NOMO-1 treated with dmso at 0.1 percent for 144 hours (cell line): ENCODE measurements at regions not wholly inside any gene's neighbourhood (a gene's known extent, or its start where the extent isn't known, plus 50 kb on each side); places are given as distances from the start of the nearest gene placed in this dataset.
A peak's percentile ranks its signal among the peaks of the same experiment; 100 is the strongest.

ENCODE experiments used
- DNase-seq: peaks from one replicate; lab custom pipeline; 2025; ENCODE audit not compliant: unreplicated experiment; lab: John Stamatoyannopoulos, UW

DNA sequence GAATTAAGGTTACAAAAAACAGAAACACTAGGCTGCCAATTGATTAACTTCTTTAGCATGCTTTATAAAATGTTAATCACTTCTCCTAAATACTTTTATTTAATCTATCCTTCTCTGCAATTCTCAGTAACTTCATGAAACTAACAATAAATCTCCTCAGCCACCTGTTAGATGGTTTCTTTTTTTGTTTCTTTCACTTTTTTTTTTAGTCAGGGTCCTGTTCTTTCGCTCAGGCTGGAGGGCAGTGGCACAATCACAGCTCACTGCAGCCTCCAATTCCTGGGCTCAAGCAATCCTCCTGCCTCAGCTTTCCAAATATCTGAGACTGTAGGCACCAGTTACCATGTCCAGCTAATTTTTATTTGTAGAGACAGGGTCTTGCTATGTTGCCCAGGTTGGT lies 213.4 kb upstream of the STK17B start:
- no peak for DNase-seq

DNA sequence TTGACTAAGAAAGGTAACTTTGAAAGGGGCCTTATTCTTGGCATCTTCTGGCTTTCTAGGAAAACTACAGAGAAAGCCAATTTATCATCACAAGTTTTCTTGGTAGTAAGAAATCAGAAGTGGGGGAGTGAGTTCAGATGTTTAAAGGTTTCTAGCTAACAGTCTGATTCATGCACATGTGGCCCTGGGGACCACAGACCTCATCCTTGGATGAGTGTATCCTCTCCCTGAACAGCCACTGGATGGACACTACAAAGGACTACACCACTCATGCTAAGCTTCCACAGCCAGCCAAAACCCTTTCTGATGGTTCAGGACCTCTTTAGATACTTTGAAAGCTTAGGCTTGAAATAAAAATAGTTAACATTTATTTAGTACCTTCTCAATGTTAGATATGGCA lies 218.3 kb upstream of the STK17B start:
- DNase-seq: no peak

DNA sequence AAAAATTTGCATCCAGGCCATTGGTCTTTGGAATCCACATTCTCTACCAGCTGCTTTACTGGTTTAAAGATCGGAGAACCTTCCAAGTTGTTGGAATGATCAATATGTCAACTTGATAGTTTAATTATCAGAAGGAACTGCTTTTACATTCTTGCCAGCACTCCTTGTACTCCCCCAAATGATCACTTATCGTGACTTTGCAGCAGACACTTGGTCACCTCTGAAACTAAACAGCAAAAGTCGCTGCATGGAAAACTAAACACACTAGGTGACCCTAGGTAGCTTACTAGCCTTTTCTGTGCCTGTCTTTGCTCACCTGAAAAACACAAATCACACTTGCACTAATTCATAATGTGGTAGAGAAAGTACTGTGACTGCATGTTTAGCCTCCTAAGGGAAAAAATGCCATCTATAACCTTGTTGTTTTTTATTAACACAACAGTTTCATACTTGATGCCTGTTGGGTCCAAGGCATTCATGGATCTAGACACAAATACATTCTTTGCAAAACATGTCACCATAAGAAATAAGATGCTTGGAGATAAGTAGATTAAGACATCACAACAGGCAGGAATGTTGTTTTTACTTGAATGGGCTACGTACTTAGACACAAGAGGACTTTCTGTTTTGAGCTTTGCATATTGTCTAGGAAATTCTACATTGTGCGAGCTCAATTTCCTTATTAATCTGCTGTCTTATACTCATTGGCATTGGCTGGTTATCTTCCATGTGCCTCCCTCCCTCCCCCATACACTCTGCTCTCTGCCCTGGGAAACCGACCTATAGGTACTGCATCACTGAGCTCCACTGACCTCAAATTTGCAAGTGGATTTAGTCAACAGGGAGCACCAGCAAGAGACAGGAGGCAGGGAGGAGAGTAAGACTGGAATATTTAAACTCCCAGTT lies 219.1 kb upstream of the STK17B start:
- no peak for DNase-seq

GRCh38 chr2:196391149-196391479 lies 219.7 kb upstream of the STK17B start:
- DNase-seq: no peak

GRCh38 chr2:196399096-196399495 lies 227.7 kb upstream of the STK17B start:
- no peak for DNase-seq

DNA sequence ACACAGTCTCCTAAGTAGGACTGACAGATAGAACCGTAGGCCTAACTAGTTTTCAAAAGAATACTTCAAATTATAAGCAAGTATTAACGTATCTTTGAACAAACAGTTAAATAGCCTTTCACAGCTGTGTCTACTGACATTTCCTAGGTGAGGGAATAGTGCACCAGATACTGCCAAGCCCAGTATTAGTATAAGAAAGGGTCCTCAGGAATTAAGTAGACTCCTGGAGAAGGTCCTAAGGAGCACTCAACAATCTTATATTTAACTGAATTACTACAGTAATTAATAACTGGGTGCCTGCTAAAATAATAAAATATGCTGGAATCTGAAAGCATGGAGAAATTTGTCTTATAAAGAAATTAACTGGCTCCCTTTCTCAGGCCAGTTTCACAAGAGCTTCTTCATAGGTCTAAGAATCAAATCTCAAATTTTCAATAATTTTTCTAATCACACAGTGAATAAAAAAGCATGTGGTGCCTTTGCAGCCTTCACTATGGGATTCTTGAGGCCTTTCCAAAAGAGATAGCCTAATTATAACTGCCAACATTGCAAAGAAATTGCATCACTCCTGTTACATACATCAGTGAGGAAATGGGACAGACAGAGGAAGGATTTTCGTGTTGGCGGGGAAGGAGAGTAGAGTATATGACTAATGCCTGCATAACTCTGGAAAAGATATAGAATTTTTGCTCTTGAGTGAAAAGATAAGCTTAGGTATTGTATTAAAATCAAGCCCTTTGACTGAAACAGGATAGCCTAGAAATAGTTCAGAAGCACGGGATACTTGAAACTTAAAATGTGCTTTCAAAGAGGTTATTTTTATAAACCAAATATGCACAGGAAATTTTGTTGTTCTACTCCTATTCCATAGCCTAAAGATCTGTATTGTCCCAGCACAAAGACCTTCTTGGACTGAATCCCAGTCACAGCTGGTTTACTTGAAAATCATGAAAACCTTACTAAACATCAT lies 228.6 kb upstream of the STK17B start:
- DNase-seq: peak; percentile 8

DNA sequence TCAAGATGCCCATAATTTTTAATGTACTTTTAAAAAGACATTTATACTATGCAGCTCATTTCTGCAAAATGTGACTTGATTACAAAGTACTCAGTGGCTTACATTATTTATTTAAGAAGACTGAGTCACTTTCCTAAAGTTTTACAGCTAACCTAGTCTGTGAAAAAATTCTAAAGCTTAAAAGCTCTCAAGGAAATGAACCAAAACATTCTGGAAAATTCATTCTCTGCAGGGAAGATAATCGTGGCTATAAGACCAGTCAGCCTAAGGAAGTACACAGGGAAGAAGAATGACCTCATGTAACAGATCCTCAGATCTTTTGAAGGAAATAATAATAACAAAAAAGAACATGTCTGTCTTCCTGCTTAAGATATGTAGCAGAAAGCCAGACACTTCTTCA lies 232.1 kb upstream of the STK17B start:
- DNase-seq: no peak

- no peak for DNase-seq
These were observed 232.9 kb upstream of the STK17B start for GRCh38 chr2:196404276-196404675.

DNA sequence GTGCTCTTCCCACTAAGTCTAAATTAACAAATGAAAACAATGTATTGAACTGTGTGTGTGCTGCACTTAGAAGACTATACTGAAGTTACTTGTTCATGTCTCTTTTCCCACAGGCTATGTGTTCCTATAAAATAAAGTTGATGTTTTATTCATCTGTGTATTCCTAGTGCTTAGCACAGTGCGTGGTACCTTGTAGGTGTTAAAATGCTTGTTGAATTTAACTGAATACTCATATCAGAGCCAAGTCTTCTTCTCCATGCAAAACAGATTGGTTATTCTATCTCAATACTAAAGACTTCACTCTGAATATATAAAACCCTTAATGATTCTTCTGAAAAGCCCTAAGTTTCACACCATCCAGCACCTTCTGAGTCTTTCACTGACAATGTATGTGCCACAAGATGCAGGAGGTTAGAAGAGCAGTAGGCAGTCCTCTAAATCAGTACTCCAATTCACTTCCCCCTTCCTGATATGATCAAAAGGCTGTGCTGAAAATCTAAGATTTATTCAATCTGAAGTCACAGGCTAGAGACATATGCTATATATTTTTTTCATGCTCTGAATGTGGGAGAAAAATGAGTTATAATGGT lies 231.7 kb upstream of the CCDC150 start:
- no peak for DNase-seq

- no peak for DNase-seq
These were observed 230.1 kb upstream of the CCDC150 start for GRCh38 chr2:196409376-196409775.

GRCh38 chr2:196410008-196410407 lies 229.5 kb upstream of the CCDC150 start:
- no peak for DNase-seq

DNA sequence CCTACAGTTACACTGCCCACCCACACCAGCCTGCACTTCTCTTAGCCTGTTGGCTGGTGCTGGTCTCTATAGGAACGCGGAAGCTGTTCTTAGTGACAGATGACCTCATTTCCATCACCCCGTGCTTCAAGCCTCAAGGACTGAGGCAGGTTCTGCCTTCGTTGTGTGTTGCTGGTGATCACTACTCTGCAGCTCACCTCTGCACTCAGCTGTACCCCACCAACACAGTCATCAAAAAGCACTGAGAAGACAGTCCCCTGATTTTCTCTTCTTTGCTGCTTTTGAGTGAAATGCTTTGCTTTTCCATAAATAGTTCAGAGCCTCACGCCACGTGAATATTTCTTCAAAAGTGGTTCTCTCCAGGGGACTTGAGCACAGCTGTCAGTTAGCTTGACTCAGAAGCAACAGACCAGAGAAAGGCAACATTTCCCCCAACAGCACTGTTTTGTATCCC lies 225.7 kb upstream of the CCDC150 start:
- DNase-seq: no peak

- no peak for DNase-seq
These were observed 224.1 kb upstream of the CCDC150 start for GRCh38 chr2:196415384-196415783.

- no peak for DNase-seq
These were observed 219.4 kb upstream of the CCDC150 start for GRCh38 chr2:196420143-196420542.

- no peak for DNase-seq
These were observed 217.6 kb upstream of the CCDC150 start for GRCh38 chr2:196421880-196422279.

GRCh38 chr2:196422361-196422760 lies 217.2 kb upstream of the CCDC150 start:
- DNase-seq: no peak

DNA sequence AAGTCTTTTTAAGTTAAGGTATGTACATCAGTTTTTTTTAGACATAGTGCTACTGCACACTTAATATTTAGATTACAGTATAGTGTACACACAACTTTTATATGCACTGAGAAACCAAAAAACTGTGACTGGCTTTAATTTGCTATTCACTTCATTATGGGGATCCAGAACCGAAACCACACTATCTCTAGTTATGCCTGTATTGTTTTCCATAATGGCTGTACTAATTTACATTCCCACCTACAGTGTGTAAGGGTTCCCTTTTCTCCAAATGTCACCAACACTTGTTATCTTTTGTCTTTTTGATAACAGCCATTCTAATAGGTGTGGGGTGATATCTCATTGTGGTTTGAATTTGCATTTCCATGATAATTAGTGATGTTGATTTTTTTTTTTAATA lies 213.4 kb upstream of the CCDC150 start:
- DNase-seq: no peak

DNA sequence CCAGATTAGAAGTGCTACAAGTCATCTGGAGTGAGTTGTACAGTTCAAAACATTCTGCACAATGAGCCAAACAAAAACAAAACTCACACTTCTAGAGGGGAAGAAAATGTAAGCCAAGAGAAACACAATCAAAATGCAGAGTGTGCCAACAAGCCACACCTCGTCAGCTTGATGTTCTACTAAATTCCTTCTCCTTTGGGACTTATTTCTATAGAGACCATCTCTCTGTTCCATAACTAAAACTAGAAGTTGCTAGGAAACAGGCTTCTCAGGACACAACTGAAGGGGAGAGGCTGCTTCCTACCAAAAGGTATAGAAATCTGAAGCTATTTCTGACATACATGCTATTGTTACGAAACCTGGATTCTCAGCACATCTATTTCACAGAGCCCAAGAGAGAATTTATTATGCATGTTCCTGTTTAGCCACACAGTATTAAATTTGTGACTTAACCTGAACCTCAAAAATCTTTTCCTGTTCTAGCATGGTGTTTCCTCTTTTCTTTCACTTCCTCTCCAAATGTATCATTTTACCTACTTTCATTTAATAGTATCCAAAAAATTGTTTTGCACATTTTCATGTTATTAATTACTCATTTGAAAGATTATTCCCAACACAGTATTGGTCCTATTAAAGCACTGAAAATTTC lies 211.4 kb upstream of the CCDC150 start:
- peak; percentile 1 for DNase-seq

GRCh38 chr2:196431076-196431475 lies 208.4 kb upstream of the CCDC150 start:
- DNase-seq: no peak

- DNase-seq: no peak
These were observed 207.6 kb upstream of the CCDC150 start for GRCh38 chr2:196431957-196432356.

DNA sequence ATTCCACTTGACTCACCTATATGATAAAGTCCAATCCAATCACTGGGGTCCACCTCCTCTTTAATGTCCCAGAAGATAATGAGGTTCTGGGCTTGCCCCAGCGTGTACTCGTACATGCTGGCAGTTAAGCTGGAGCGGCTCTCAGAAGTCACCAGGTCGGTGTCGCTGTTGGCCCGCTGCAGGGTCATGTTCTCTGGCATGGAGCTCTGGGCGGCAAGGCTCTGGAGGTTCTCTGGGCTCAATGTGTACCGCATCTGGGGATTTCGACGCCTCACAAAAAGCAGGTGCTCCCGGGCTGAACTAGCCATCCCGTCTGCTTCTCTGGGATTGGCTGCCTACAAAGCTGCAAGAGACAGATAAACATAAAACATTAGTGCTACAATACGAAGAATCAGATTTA lies 206.4 kb upstream of the CCDC150 start:
- no peak for DNase-seq
